GM12873 (cell line): ENCODE measurements at regions not wholly inside any gene's neighbourhood (a gene's known extent, or its start where the extent isn't known, plus 50 kb on each side); places are given as distances from the start of the nearest gene placed in this dataset.

ENCODE experiments used
- CTCF ChIP-seq: IDR thresholded peaks from 2 replicates; pipeline ENCODE4 v1.5.1; 2012; ENCODE audit warnings: low read depth, mild to moderate bottlenecking, moderate library complexity, low read length, control low read depth; ENCODE audit not compliant: insufficient read depth; ENCODE audit errors: missing control alignments

GRCh38 chr20:51206032-51206662, 183.2 kb upstream of the KCNG1 start:
- no peak for TF ChIP-seq CTCF

- no peak for TF ChIP-seq CTCF
Observed at GRCh38 chr20:51204794-51205193, 181.9 kb upstream of the KCNG1 start.

- TF ChIP-seq CTCF, result no peak
Observed at GRCh38 chr20:51204051-51204715, 181.3 kb upstream of the KCNG1 start.

- TF ChIP-seq CTCF, result no peak
Observed at GRCh38 chr20:51202304-51202703, 179.4 kb upstream of the KCNG1 start.

GRCh38 chr20:51199920-51200319, 177.0 kb upstream of the KCNG1 start:
- no peak for TF ChIP-seq CTCF

- TF ChIP-seq CTCF, result no peak
Observed at GRCh38 chr20:51198876-51199523, 176.1 kb upstream of the KCNG1 start.

GRCh38 chr20:51198238-51198637, 175.3 kb upstream of the KCNG1 start:
- TF ChIP-seq CTCF, result no peak
